GM18508 (cell line): ENCODE measurements at regions not wholly inside any gene's neighbourhood (a gene's known extent, or its start where the extent isn't known, plus 50 kb on each side); places are given as distances from the start of the nearest gene placed in this dataset.

ENCODE experiments used
- ATAC-seq: cut with Tn5 transposase; IDR thresholded peaks from one replicate; pipeline ENCODE4 v1.9.1; 2021; ENCODE audit warnings: moderate number of reproducible peaks; ENCODE audit not compliant: insufficient read depth, unreplicated experiment

GRCh38 chr12:25853316-25854095, 105.0 kb upstream of the RASSF8 start:
- no peak for ATAC-seq

- ATAC-seq = no peak
Measured at GRCh38 chr12:25854991-25855390, 103.5 kb upstream of the RASSF8 start.

- no peak for ATAC-seq
Measured at GRCh38 chr12:25855716-25856115, 102.8 kb upstream of the RASSF8 start.

GRCh38 chr12:25859976-25860375, 98.5 kb upstream of the RASSF8 start:
- no peak for ATAC-seq

- no peak for ATAC-seq
Measured at GRCh38 chr12:25861226-25861625, 97.3 kb upstream of the RASSF8 start.

GRCh38 chr12:25864306-25865276, 93.9 kb upstream of the RASSF8 start:
- ATAC-seq = no peak

GRCh38 chr12:25866586-25867378, 91.7 kb upstream of the RASSF8 start:
- no peak for ATAC-seq

- no peak for ATAC-seq
Measured at GRCh38 chr12:25868193-25868592, 90.3 kb upstream of the RASSF8 start.

- no peak for ATAC-seq
Measured at GRCh38 chr12:25872137-25872536, 86.3 kb upstream of the RASSF8 start.

- ATAC-seq = no peak
Measured at GRCh38 chr12:25875661-25876060, 82.8 kb upstream of the RASSF8 start.

GRCh38 chr12:25876383-25877045, 82.0 kb upstream of the RASSF8 start:
- no peak for ATAC-seq

- ATAC-seq = no peak
Measured at GRCh38 chr12:25877446-25877845, 81.0 kb upstream of the RASSF8 start.

GRCh38 chr12:25882266-25882665, 76.2 kb upstream of the RASSF8 start:
- ATAC-seq = no peak

- no peak for ATAC-seq
Measured at GRCh38 chr12:25883026-25883916, 75.2 kb upstream of the RASSF8 start.

- ATAC-seq = no peak
Measured at GRCh38 chr12:25884024-25884919, 74.2 kb upstream of the RASSF8 start.

GRCh38 chr12:25884920-25885234, 73.6 kb upstream of the RASSF8 start:
- no peak for ATAC-seq

- no peak for ATAC-seq
Measured at GRCh38 chr12:25886396-25886795, 72.1 kb upstream of the RASSF8 start.

GRCh38 chr12:25887367-25887766, 71.1 kb upstream of the RASSF8 start:
- ATAC-seq = no peak
